SHP77 treated with DMSO at 0.1 percent for 48 hours (cell line): ENCODE measurements at regions not wholly inside any gene's neighbourhood (a gene's known extent, or its start where the extent isn't known, plus 50 kb on each side); places are given as distances from the start of the nearest gene placed in this dataset.

Experiments used
- DNase-seq: peaks from one replicate; lab custom pipeline; 2025; lab: John Stamatoyannopoulos, UW

- no peak for DNase-seq
These were observed 817.6 kb downstream of the CCSER2 start for GRCh38 chr10:85145966-85146365.

GRCh38 chr10:85147346-85148250 lies 819.2 kb downstream of the CCSER2 start:
- DNase-seq = no peak

- no peak for DNase-seq
These were observed 820.6 kb downstream of the CCSER2 start for GRCh38 chr10:85148693-85149640.

- no peak for DNase-seq
These were observed 821.4 kb downstream of the CCSER2 start for GRCh38 chr10:85149766-85150165.

GRCh38 chr10:85151506-85151905 lies 823.1 kb downstream of the CCSER2 start:
- DNase-seq = no peak

- no peak for DNase-seq
These were observed 824.1 kb downstream of the CCSER2 start for GRCh38 chr10:85152496-85152895.

GRCh38 chr10:85152911-85153310 lies 824.5 kb downstream of the CCSER2 start:
- DNase-seq = no peak

GRCh38 chr10:85157206-85157605 lies 828.8 kb downstream of the CCSER2 start:
- no peak for DNase-seq

- DNase-seq = no peak
These were observed 839.9 kb downstream of the CCSER2 start for GRCh38 chr10:85168243-85168642.

GRCh38 chr10:85170026-85170425 lies 841.6 kb downstream of the CCSER2 start:
- no peak for DNase-seq

- no peak for DNase-seq
These were observed 847.2 kb downstream of the CCSER2 start for GRCh38 chr10:85175635-85176034.

- DNase-seq = no peak
These were observed 849.4 kb downstream of the CCSER2 start for GRCh38 chr10:85177767-85178166.

GRCh38 chr10:85187047-85187446 lies 858.7 kb downstream of the CCSER2 start:
- DNase-seq = no peak

GRCh38 chr10:85188770-85189484 lies 860.5 kb downstream of the CCSER2 start:
- DNase-seq = no peak

GRCh38 chr10:85193796-85194195 lies 865.4 kb downstream of the CCSER2 start:
- no peak for DNase-seq

GRCh38 chr10:85194706-85195105 lies 866.3 kb downstream of the CCSER2 start:
- DNase-seq = no peak

- DNase-seq = no peak
These were observed 867.2 kb downstream of the CCSER2 start for GRCh38 chr10:85195596-85195995.

- no peak for DNase-seq
These were observed 876.4 kb downstream of the CCSER2 start for GRCh38 chr10:85204814-85205213.

GRCh38 chr10:85212526-85212925 lies 884.1 kb downstream of the CCSER2 start:
- DNase-seq = no peak

GRCh38 chr10:85213493-85213892 lies 885.1 kb downstream of the CCSER2 start:
- DNase-seq = no peak

GRCh38 chr10:85222300-85222699 lies 893.9 kb downstream of the CCSER2 start:
- no peak for DNase-seq

GRCh38 chr10:85224366-85224940 lies 896.1 kb downstream of the CCSER2 start:
- no peak for DNase-seq
